GM21737 (cell line): ENCODE measurements at regions not wholly inside any gene's neighbourhood (a gene's known extent, or its start where the extent isn't known, plus 50 kb on each side); places are given as distances from the start of the nearest gene placed in this dataset.
"Not testable (repeated sequence)": the region's sequence is repeated elsewhere in the genome, so short reads cannot be mapped to it uniquely, and the experiment has no call there.

Experiments
- ATAC-seq: cut with Tn5 transposase; IDR thresholded peaks from one replicate; pipeline ENCODE4 v1.9.1; 2021; ENCODE audit warnings: mild to moderate bottlenecking, moderate library complexity; ENCODE audit not compliant: unreplicated experiment

GRCh38 chr15:22519213-22519612 is 60.5 kb downstream of the GOLGA6L22 start:
- ATAC-seq: not testable (repeated sequence)

GRCh38 chr15:22526537-22526936 is 67.8 kb downstream of the GOLGA6L22 start:
- ATAC-seq: not testable (repeated sequence)

- ATAC-seq: not testable (repeated sequence)
Observed at GRCh38 chr15:22527016-22527415, 68.3 kb downstream of the GOLGA6L22 start.

- not testable (repeated sequence) for ATAC-seq
Observed at GRCh38 chr15:22529200-22529599, 70.5 kb downstream of the GOLGA6L22 start.

GRCh38 chr15:22559701-22560100 is 101.0 kb downstream of the GOLGA6L22 start:
- not testable (repeated sequence) for ATAC-seq

GRCh38 chr15:22561716-22562115 is 103.0 kb downstream of the GOLGA6L22 start:
- not testable (repeated sequence) for ATAC-seq

GRCh38 chr15:22566510-22566909 is 107.8 kb downstream of the GOLGA6L22 start:
- not testable (repeated sequence) for ATAC-seq

- not testable (repeated sequence) for ATAC-seq
Observed at GRCh38 chr15:22569486-22569885, 110.8 kb downstream of the GOLGA6L22 start.

GRCh38 chr15:22572152-22572735 is 113.5 kb downstream of the GOLGA6L22 start:
- ATAC-seq: not testable (repeated sequence)

GRCh38 chr15:22572792-22573191 is 114.1 kb downstream of the GOLGA6L22 start:
- ATAC-seq: not testable (repeated sequence)

- not testable (repeated sequence) for ATAC-seq
Observed at GRCh38 chr15:22577828-22578227, 119.1 kb downstream of the GOLGA6L22 start.

- ATAC-seq: not testable (repeated sequence)
Observed at GRCh38 chr15:22579213-22579612, 120.5 kb downstream of the GOLGA6L22 start.

- not testable (repeated sequence) for ATAC-seq
Observed at GRCh38 chr15:22587391-22587790, 128.7 kb downstream of the GOLGA6L22 start.

- not testable (repeated sequence) for ATAC-seq
Observed at GRCh38 chr15:22598552-22598951, 139.8 kb downstream of the GOLGA6L22 start.

- not testable (repeated sequence) for ATAC-seq
Observed at GRCh38 chr15:22599526-22600320, 141.0 kb downstream of the GOLGA6L22 start.

GRCh38 chr15:22616976-22617375 is 158.3 kb downstream of the GOLGA6L22 start:
- ATAC-seq: not testable (repeated sequence)

GRCh38 chr15:22631789-22632188 is 154.7 kb upstream of the NIPA1 start:
- not testable (repeated sequence) for ATAC-seq

GRCh38 chr15:22639983-22640382 is 146.5 kb upstream of the NIPA1 start:
- ATAC-seq: not testable (repeated sequence)

- ATAC-seq: not testable (repeated sequence)
Observed at GRCh38 chr15:22649458-22649857, 137.0 kb upstream of the NIPA1 start.

GRCh38 chr15:22651179-22651578 is 135.3 kb upstream of the NIPA1 start:
- not testable (repeated sequence) for ATAC-seq

GRCh38 chr15:22664294-22665058 is 122.0 kb upstream of the NIPA1 start:
- ATAC-seq: peak; percentile 70
